ENCODE measurements at regions not wholly inside any gene's neighbourhood (a gene's known extent, or its start where the extent isn't known, plus 50 kb on each side); places are given as distances from the start of the nearest gene placed in this dataset.
"Not testable (repeated sequence)": the region's sequence is repeated elsewhere in the genome, so short reads cannot be mapped to it uniquely, and the experiment has no call there.

DNA sequence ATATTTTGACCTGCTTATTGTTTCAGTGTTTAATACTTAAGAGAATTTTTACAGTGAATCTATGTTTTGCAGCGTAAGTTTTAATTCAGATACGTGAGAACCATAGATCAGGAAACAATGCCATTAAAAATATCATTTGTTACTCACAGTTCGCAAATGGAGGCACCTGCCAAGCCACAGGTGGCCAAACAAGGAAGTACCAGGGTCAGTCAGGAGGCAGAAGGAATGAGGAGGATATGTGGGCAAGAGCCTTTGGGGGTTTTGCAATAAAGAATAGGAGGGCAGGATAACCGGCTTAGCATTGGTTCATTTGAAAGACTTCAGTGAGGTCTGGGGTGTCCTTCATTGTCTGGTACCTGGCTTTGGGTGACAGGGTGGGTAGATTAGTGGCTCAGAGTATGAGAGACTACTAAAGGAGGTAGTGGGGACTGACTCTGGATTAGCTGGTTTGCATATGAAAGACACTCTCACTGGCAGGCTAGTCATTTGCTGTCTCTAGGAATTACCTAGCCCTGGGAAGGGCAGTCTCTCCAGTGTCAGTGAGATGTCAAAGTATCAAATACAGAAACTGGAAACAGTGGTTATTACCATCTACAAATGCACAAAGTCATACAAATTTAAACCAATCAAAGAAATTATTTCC lies 132.2 kb upstream of the CAV2 start:
- H3K9me3 ChIP-seq (ENCODE audit: low read length), result no peaks in the 10 kb centered on the region
- no peaks in the 10 kb centered on the region for H3K36me3 ChIP-seq (ENCODE audit: low read depth, low read length)
- H3K27me3 ChIP-seq (ENCODE audit: low read length), result no peaks in the 10 kb centered on the region
- no peaks in the 10 kb centered on the region for H4K20me1 ChIP-seq (ENCODE audit: low read length)
- no peak for TF ChIP-seq EZH2phosphoT487 (IDR thresholded peaks at IDR 0.05; ENCODE audit: borderline replicate concordance, low read length)
- TF ChIP-seq, protein P1, sequence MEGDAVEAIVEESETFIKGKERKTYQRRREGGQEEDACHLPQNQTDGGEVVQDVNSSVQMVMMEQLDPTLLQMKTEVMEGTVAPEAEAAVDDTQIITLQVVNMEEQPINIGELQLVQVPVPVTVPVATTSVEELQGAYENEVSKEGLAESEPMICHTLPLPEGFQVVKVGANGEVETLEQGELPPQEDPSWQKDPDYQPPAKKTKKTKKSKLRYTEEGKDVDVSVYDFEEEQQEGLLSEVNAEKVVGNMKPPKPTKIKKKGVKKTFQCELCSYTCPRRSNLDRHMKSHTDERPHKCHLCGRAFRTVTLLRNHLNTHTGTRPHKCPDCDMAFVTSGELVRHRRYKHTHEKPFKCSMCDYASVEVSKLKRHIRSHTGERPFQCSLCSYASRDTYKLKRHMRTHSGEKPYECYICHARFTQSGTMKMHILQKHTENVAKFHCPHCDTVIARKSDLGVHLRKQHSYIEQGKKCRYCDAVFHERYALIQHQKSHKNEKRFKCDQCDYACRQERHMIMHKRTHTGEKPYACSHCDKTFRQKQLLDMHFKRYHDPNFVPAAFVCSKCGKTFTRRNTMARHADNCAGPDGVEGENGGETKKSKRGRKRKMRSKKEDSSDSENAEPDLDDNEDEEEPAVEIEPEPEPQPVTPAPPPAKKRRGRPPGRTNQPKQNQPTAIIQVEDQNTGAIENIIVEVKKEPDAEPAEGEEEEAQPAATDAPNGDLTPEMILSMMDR (conservative IDR thresholded peaks at IDR 0.05; ENCODE audit: low read depth, low read length), result no peak
- TF ChIP-seq EZH2 (IDR thresholded peaks at IDR 0.05; ENCODE audit: low read length, unreplicated experiment), result no peak
- peaks cover 28% of the 10 kb centered on the region for H3K4me1 ChIP-seq (ENCODE audit: insufficient read depth, low read length)
- peak overlapping the region; percentile 21 for H2AFZ ChIP-seq (ENCODE audit: low read length)
- 0 out of 2 replicates have a peak overlapping the region, but pooled peaks have one; percentile 4 for H3K9ac ChIP-seq (ENCODE audit: low read length)
- ATAC-seq, result no peak
- no peak overlapping the region for H3K4me3 ChIP-seq (ENCODE audit: low read length)
- CTCF ChIA-PET, result no interaction called here
- no peaks in the 10 kb centered on the region for H3K9me2 ChIP-seq (replicated peaks; ENCODE audit: low read length)
- H3K79me2 ChIP-seq (ENCODE audit: low read length), result no peaks in the 10 kb centered on the region
- POLR2A ChIA-PET (ENCODE audit: unreplicated experiment), result interaction anchor here (0.6 to 0.7 kb wide), 2 partner anchors 28 to 59 kb away, joined by 3 to 4 read pairs; no protein-coding TSS in a partner anchor
- H3K27ac ChIP-seq (ENCODE audit: low read length), result peak overlapping the region; percentile 72
- peak; percentile 66 for DNase-seq
- no peaks in the 10 kb centered on the region for H3F3A ChIP-seq (ENCODE audit: low read length, unreplicated experiment)
- peak overlapping the region; percentile 49 for H3K4me2 ChIP-seq (ENCODE audit: low read length)
- intact Hi-C loops (cut with micrococcal nuclease), result no loop called here
- BruUV-seq (replicated peaks), result no TSS peak

- Histone ChIP-seq H3K9me3 (ENCODE audit: low read length) (no peaks in the 10 kb centered on the region), H4K20me1 (ENCODE audit: low read length) (no peaks in the 10 kb centered on the region), H3K4me2 (ENCODE audit: low read length) (no peak overlapping the region), H3K4me3 (ENCODE audit: low read length) (no peak overlapping the region), H3K79me2 (ENCODE audit: low read length) (no peaks in the 10 kb centered on the region), H3F3A (ENCODE audit: low read length, unreplicated experiment) (no peaks in the 10 kb centered on the region), H3K27ac (ENCODE audit: low read length) (no peak overlapping the region), H2AFZ (ENCODE audit: low read length) (no peak overlapping the region), H3K9ac (ENCODE audit: low read length) (no peak overlapping the region), H3K36me3 (ENCODE audit: low read depth, low read length) (no peaks in the 10 kb centered on the region), H3K9me2 (replicated peaks; ENCODE audit: low read length) (no peaks in the 10 kb centered on the region), H3K27me3 (ENCODE audit: low read length) (no peaks in the 10 kb centered on the region), H3K4me1 (ENCODE audit: insufficient read depth, low read length) (peaks cover 19% of the 10 kb centered on the region)
- intact Hi-C loops (cut with micrococcal nuclease), result no loop called here
- TF ChIP-seq, protein P1 (conservative IDR thresholded peaks at IDR 0.05; ENCODE audit: low read depth, low read length), result no peak
- TF ChIP-seq EZH2phosphoT487 (IDR thresholded peaks at IDR 0.05; ENCODE audit: borderline replicate concordance, low read length) (no peak), EZH2 (IDR thresholded peaks at IDR 0.05; ENCODE audit: low read length, unreplicated experiment) (no peak)
- DNase-seq (no peak), ATAC-seq (no peak)
- BruUV-seq (replicated peaks), result no TSS peak
- ChIA-PET POLR2A (ENCODE audit: unreplicated experiment) (no interaction called here), CTCF (no interaction called here)
Observed at GRCh38 chr7:116368965-116369364, 130.6 kb upstream of the CAV2 start.

DNA sequence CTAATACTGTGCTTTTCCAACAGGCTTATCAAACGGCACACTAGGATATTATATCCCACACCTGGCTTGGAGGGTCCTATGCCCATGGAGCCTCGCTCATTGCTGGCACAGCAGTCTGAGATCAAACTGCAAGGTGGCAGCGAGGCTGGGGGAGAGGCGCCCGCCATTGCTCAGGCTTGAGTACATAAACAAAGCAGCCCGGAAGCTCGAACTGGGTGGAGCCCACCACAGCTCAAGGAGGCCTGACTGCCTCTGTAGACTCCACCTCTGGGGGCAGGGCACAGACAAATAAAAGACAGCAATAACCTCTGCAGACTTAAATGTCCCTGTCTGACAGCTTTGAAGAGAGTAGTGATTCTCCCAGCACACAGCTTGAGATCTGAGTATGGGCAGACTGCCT lies 128.0 kb upstream of the CAV2 start:
- CTCF ChIA-PET, result interaction anchor here (0.6 kb wide), 1 partner anchor 119 kb away, joined by 3 read pairs; no protein-coding TSS in a partner anchor

GRCh38 chr7:116373229-116373628 lies 126.3 kb upstream of the CAV2 start:
- BruUV-seq (replicated peaks); H3K9me3 ChIP-seq (ENCODE audit: low read length); H3K79me2 ChIP-seq (ENCODE audit: low read length); H3K4me1 ChIP-seq (ENCODE audit: insufficient read depth, low read length); H3K9ac ChIP-seq (ENCODE audit: low read length); H3K4me3 ChIP-seq (ENCODE audit: low read length); H3K4me2 ChIP-seq (ENCODE audit: low read length); intact Hi-C loops (cut with micrococcal nuclease); H2AFZ ChIP-seq (ENCODE audit: low read length); H3F3A ChIP-seq (ENCODE audit: low read length, unreplicated experiment); H3K27ac ChIP-seq (ENCODE audit: low read length); H3K36me3 ChIP-seq (ENCODE audit: low read depth, low read length); H4K20me1 ChIP-seq (ENCODE audit: low read length); CTCF ChIA-PET; POLR2A ChIA-PET (ENCODE audit: unreplicated experiment); DNase-seq; H3K9me2 ChIP-seq (replicated peaks; ENCODE audit: low read length); ATAC-seq; H3K27me3 ChIP-seq (ENCODE audit: low read length): not testable (repeated sequence)

More for the DNA sequence above, 128.0 kb upstream of the CAV2 start:
- ATAC-seq; H3K9me3 ChIP-seq (ENCODE audit: low read length); H3K79me2 ChIP-seq (ENCODE audit: low read length); H3K36me3 ChIP-seq (ENCODE audit: low read depth, low read length); H3K27ac ChIP-seq (ENCODE audit: low read length); H3K9ac ChIP-seq (ENCODE audit: low read length); intact Hi-C loops (cut with micrococcal nuclease); BruUV-seq (replicated peaks); H3K4me3 ChIP-seq (ENCODE audit: low read length); H3K4me2 ChIP-seq (ENCODE audit: low read length); POLR2A ChIA-PET (ENCODE audit: unreplicated experiment); H2AFZ ChIP-seq (ENCODE audit: low read length); H4K20me1 ChIP-seq (ENCODE audit: low read length); H3F3A ChIP-seq (ENCODE audit: low read length, unreplicated experiment); H3K9me2 ChIP-seq (replicated peaks; ENCODE audit: low read length); DNase-seq; H3K27me3 ChIP-seq (ENCODE audit: low read length): not testable (repeated sequence)
- peaks cover 14% of the 10 kb centered on the region for H3K4me1 ChIP-seq (ENCODE audit: insufficient read depth, low read length)
